Anterior cingulate cortex (tissue), 58 donors: ENCODE measurements at regions not wholly inside any gene's neighbourhood (a gene's known extent, or its start where the extent isn't known, plus 50 kb on each side); places are given as distances from the start of the nearest gene placed in this dataset.
A peak's percentile ranks its signal among the peaks of the same experiment; 100 is the strongest.
"Not testable (repeated sequence)": the region's sequence is repeated elsewhere in the genome, so short reads cannot be mapped to it uniquely, and the experiment has no call there.

ENCODE experiments used
- DNase-seq, 58 donors: peaks; one replicate each; lab custom pipeline; 2025; lab: John Stamatoyannopoulos, UW

- no peak for DNase-seq
These were observed 174.6 kb upstream of the NECTIN3 start for GRCh38 chr3:110897046-110897445.

GRCh38 chr3:110900576-110900975 is 171.0 kb upstream of the NECTIN3 start:
- DNase-seq = no peak

- no peak for DNase-seq
These were observed 170.1 kb upstream of the NECTIN3 start for GRCh38 chr3:110901536-110901935.

GRCh38 chr3:110902453-110903085 is 169.0 kb upstream of the NECTIN3 start:
- no peak for DNase-seq

GRCh38 chr3:110903771-110904519 is 167.7 kb upstream of the NECTIN3 start:
- no peak for DNase-seq

- DNase-seq = no peak
These were observed 167.1 kb upstream of the NECTIN3 start for GRCh38 chr3:110904520-110904890.

GRCh38 chr3:110905121-110905520 is 166.5 kb upstream of the NECTIN3 start:
- DNase-seq = no peak

GRCh38 chr3:110909839-110910238 is 161.8 kb upstream of the NECTIN3 start:
- DNase-seq = no peak

GRCh38 chr3:110910346-110910955 is 161.2 kb upstream of the NECTIN3 start:
- no peak for DNase-seq

- DNase-seq = no peak
These were observed 152.7 kb upstream of the NECTIN3 start for GRCh38 chr3:110918963-110919362.

- DNase-seq = peak in 4 of 58 donors; percentile 1 to 17 (median 10)
These were observed 145.8 kb upstream of the NECTIN3 start for GRCh38 chr3:110925798-110926197.

- DNase-seq = no peak
These were observed 143.5 kb upstream of the NECTIN3 start for GRCh38 chr3:110928016-110928662.

- no peak for DNase-seq
These were observed 141.8 kb upstream of the NECTIN3 start for GRCh38 chr3:110929816-110930215.

GRCh38 chr3:110932567-110932966 is 139.0 kb upstream of the NECTIN3 start:
- no peak for DNase-seq

- DNase-seq = no peak
These were observed 137.7 kb upstream of the NECTIN3 start for GRCh38 chr3:110933821-110934426.

- no peak for DNase-seq
These were observed 133.0 kb upstream of the NECTIN3 start for GRCh38 chr3:110938629-110939028.

GRCh38 chr3:110940055-110940454 is 131.6 kb upstream of the NECTIN3 start:
- no peak for DNase-seq

GRCh38 chr3:110944782-110945181 is 126.8 kb upstream of the NECTIN3 start:
- DNase-seq = no peak

GRCh38 chr3:110946810-110947209 is 124.8 kb upstream of the NECTIN3 start:
- no peak for DNase-seq

- DNase-seq = not testable (repeated sequence)
These were observed 122.4 kb upstream of the NECTIN3 start for GRCh38 chr3:110949194-110949593.
